ENCODE measurements at regions not wholly inside any gene's neighbourhood (a gene's known extent, or its start where the extent isn't known, plus 50 kb on each side); places are given as distances from the start of the nearest gene placed in this dataset.

- Histone ChIP-seq H3K9me3 (ENCODE audit: control insufficient read depth in 1 of 2, insufficient read depth in 1 of 2, low read depth in 1 of 2, low read length in 2 of 2) (no peaks in the 10 kb centered on the region; a peak in 1 of 4 replicates), H3K9me2 (ENCODE audit: insufficient read depth) (no peaks in the 10 kb centered on the region), H3K4me3 (replicated peaks in 1 of 2; ENCODE audit: low read depth in 1 of 2, low read length in 2 of 2) (no peak overlapping the region), H4K20me1 (ENCODE audit: insufficient read depth) (no peaks in the 10 kb centered on the region), H3K4me2 (ENCODE audit: low read length) (no peak overlapping the region), H3K79me2 (ENCODE audit: insufficient read depth, low read length) (no peaks in the 10 kb centered on the region), H3K4me1 (ENCODE audit: control insufficient read depth in 1 of 2, insufficient read depth in 2 of 2, low read length in 2 of 2) (no peaks in the 10 kb centered on the region), H2AFZ (ENCODE audit: low read depth, low read length, poor library complexity, severe bottlenecking) (no peak overlapping the region), H3K27ac (ENCODE audit: low read depth, low read length) (no peak overlapping the region), H3K9ac (ENCODE audit: low read length) (no peak overlapping the region), H3K27me3 (ENCODE audit: insufficient read depth, low read length) (no peaks in the 10 kb centered on the region), H3K36me3 (ENCODE audit: control insufficient read depth in 1 of 2, insufficient read depth in 2 of 2, low read length in 2 of 2) (no peaks in the 10 kb centered on the region)
- ATAC-seq: no peak
- BruUV-seq (replicated peaks): no TSS peak
- CTCF ChIA-PET: no interaction called here
- POLR2A ChIA-PET: no interaction called here
- no peak for DNase-seq (ENCODE audit: low read depth, low spot score)
- intact Hi-C loops (cut with micrococcal nuclease): no loop called here
- TF ChIP-seq TCF7L2 (IDR thresholded peaks at IDR 0.05; ENCODE audit: borderline replicate concordance, extremely low read depth, insufficient read depth, insufficient read length) (no peak), ZBTB33 (IDR thresholded peaks at IDR 0.05; ENCODE audit: extremely low read depth, insufficient replicate concordance, low read length) (no peak), POLR2A (IDR thresholded peaks at IDR 0.05; ENCODE audit: borderline replicate concordance, extremely low read depth, insufficient read depth, insufficient read length) (no peak), EGR1 (IDR thresholded peaks at IDR 0.05; ENCODE audit: low read depth) (no peak), ELF1 (IDR thresholded peaks at IDR 0.05; ENCODE audit: borderline replicate concordance, low read depth) (no peak), REST (IDR thresholded peaks at IDR 0.05; ENCODE audit: low read depth) (no peak), SRF (IDR thresholded peaks at IDR 0.05; ENCODE audit: low read depth) (no peak), CBX3 (IDR thresholded peaks at IDR 0.05; ENCODE audit: low read depth) (no peak)
- RAD21 ChIA-PET (ENCODE audit: low non-redundant PET in 1 of 2, low total read pairs in 2 of 2, uncharacterized antibody in 2 of 2, unreplicated experiment in 2 of 2): no interaction called here
Observed at GRCh38 chr22:48180631-48181030, 1418.2 kb downstream of the TBC1D22A start.
